ENCODE measurements at regions not wholly inside any gene's neighbourhood (a gene's known extent, or its start where the extent isn't known, plus 50 kb on each side); places are given as distances from the start of the nearest gene placed in this dataset.

DNA sequence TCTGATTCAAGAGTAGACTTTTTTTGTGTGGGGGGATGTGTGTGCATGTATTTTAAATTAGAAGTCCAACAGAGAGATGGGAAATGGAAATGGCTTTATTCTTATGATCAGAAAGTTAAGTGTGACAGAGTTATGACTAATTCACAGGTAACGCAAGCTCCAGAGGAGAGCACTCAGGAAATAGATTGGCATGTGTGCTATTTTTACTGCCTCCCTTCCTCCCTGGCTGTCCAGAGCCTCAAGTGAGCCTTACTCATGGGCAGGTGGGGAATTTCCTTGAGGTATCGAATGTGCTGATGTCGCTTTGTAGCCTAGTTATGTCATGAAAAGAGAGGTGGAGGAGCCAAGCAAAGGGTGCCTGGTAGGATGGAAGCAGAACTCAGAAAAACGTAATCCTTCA is 70.3 kb upstream of the BDNF start:
- TF ChIP-seq, protein P1, sequence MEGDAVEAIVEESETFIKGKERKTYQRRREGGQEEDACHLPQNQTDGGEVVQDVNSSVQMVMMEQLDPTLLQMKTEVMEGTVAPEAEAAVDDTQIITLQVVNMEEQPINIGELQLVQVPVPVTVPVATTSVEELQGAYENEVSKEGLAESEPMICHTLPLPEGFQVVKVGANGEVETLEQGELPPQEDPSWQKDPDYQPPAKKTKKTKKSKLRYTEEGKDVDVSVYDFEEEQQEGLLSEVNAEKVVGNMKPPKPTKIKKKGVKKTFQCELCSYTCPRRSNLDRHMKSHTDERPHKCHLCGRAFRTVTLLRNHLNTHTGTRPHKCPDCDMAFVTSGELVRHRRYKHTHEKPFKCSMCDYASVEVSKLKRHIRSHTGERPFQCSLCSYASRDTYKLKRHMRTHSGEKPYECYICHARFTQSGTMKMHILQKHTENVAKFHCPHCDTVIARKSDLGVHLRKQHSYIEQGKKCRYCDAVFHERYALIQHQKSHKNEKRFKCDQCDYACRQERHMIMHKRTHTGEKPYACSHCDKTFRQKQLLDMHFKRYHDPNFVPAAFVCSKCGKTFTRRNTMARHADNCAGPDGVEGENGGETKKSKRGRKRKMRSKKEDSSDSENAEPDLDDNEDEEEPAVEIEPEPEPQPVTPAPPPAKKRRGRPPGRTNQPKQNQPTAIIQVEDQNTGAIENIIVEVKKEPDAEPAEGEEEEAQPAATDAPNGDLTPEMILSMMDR (IDR thresholded peaks at IDR 0.05; ENCODE audit: low read depth, low read length, missing input control) = no peak
- TF ChIP-seq SP1 (IDR thresholded peaks at IDR 0.05) = no peak
- TF ChIP-seq JUND (IDR thresholded peaks at IDR 0.05) = no peak
- TF ChIP-seq TAF1 (conservative IDR thresholded peaks at IDR 0.05) = no peak
- TF ChIP-seq EGR1 (IDR thresholded peaks at IDR 0.05; ENCODE audit: low read depth in 2 of 2) = no peak
- TF ChIP-seq RAD21 (IDR thresholded peaks at IDR 0.05) = no peak
- no peak for TF ChIP-seq YY1 (IDR thresholded peaks at IDR 0.05)
- TF ChIP-seq, protein P2, sequence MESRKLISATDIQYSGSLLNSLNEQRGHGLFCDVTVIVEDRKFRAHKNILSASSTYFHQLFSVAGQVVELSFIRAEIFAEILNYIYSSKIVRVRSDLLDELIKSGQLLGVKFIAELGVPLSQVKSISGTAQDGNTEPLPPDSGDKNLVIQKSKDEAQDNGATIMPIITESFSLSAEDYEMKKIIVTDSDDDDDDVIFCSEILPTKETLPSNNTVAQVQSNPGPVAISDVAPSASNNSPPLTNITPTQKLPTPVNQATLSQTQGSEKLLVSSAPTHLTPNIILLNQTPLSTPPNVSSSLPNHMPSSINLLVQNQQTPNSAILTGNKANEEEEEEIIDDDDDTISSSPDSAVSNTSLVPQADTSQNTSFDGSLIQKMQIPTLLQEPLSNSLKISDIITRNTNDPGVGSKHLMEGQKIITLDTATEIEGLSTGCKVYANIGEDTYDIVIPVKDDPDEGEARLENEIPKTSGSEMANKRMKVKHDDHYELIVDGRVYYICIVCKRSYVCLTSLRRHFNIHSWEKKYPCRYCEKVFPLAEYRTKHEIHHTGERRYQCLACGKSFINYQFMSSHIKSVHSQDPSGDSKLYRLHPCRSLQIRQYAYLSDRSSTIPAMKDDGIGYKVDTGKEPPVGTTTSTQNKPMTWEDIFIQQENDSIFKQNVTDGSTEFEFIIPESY (IDR thresholded peaks at IDR 0.05) = no peak
- TF ChIP-seq, protein P3, sequence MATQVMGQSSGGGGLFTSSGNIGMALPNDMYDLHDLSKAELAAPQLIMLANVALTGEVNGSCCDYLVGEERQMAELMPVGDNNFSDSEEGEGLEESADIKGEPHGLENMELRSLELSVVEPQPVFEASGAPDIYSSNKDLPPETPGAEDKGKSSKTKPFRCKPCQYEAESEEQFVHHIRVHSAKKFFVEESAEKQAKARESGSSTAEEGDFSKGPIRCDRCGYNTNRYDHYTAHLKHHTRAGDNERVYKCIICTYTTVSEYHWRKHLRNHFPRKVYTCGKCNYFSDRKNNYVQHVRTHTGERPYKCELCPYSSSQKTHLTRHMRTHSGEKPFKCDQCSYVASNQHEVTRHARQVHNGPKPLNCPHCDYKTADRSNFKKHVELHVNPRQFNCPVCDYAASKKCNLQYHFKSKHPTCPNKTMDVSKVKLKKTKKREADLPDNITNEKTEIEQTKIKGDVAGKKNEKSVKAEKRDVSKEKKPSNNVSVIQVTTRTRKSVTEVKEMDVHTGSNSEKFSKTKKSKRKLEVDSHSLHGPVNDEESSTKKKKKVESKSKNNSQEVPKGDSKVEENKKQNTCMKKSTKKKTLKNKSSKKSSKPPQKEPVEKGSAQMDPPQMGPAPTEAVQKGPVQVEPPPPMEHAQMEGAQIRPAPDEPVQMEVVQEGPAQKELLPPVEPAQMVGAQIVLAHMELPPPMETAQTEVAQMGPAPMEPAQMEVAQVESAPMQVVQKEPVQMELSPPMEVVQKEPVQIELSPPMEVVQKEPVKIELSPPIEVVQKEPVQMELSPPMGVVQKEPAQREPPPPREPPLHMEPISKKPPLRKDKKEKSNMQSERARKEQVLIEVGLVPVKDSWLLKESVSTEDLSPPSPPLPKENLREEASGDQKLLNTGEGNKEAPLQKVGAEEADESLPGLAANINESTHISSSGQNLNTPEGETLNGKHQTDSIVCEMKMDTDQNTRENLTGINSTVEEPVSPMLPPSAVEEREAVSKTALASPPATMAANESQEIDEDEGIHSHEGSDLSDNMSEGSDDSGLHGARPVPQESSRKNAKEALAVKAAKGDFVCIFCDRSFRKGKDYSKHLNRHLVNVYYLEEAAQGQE (IDR thresholded peaks at IDR 0.05) = no peak
- TF ChIP-seq, protein P4, sequence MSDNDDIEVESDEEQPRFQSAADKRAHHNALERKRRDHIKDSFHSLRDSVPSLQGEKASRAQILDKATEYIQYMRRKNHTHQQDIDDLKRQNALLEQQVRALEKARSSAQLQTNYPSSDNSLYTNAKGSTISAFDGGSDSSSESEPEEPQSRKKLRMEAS (IDR thresholded peaks at IDR 0.05) = no peak
- TF ChIP-seq, protein P5, sequence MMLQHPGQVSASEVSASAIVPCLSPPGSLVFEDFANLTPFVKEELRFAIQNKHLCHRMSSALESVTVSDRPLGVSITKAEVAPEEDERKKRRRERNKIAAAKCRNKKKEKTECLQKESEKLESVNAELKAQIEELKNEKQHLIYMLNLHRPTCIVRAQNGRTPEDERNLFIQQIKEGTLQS (IDR thresholded peaks at IDR 0.05) = no peak
- no peak for TF ChIP-seq RXRA (IDR thresholded peaks at IDR 0.05)
- no peak for TF ChIP-seq HNF4A (conservative IDR thresholded peaks at IDR 0.05)
- TF ChIP-seq GABPA (IDR thresholded peaks at IDR 0.05 in 1 of 2, conservative IDR thresholded peaks at IDR 0.05 in 1 of 2) = no peak

Data from liver (tissue), 3 donors.